Cerebellar cortex (tissue), 1 donor: ENCODE measurements at regions not wholly inside any gene's neighbourhood (a gene's known extent, or its start where the extent isn't known, plus 50 kb on each side); places are given as distances from the start of the nearest gene placed in this dataset.
A peak's percentile ranks its signal among the peaks of the same experiment; 100 is the strongest.
"Not testable (repeated sequence)": the region's sequence is repeated elsewhere in the genome, so short reads cannot be mapped to it uniquely, and the experiment has no call there.

Source experiments
- DNase-seq: peaks from one replicate; pipeline ENCODE4 v3.0.0-alpha.2; 2015; ENCODE audit warnings: low spot score

DNA sequence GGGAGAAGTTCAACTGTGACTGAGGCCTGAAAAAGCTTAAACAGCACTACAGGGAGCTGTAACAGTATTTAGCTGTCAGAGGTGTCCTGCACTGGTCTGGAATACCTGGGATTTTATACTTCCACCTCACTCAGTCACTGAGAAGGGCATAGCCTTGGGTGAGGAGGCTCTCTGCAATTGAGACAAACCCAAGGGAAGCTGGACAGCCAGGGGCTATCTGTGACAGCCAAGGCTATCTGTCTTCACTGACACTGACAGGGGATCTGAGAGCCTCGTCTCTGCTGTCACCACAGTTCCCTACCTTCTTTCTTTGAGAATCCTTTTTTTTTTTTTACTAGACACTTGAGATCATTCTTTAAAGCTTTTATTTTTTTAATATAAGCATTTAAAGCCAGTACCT, 356.2 kb upstream of the CD180 start:
- no peak for DNase-seq

DNA sequence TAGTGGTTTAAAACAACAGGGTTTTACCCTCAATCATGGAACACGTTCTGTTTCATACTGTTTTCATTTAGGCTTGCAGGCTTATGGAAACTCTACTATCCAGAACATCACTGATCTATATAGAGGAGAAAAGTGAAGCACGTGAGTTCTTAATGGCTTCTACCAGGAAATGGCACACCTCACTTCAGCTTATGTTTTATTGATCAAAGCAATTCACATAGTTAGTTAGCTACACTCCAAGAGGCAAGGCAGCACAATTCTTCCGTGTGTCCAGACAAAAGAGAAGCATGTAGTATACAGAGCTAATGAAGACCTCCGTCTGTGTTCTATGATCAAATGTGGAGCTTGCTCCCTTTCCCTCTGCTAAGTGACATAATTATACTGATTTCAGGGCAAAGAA, 353.3 kb upstream of the CD180 start:
- no peak for DNase-seq

DNA sequence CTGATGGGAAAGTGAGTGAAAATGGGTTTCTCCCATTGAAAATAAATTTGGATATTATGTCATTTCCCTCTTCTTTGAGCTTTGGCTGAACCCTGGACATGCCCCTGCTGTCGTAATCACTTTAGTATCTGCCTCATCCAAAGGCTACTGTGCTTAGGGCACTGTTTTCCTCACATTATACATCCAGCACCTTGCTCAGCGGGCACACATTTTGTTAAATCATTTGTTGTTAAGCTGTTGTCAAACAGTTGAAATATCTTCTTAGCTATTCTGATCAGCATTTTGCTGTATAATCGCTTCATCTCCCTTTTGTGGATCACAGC, 352.7 kb upstream of the CD180 start:
- no peak for DNase-seq

DNA sequence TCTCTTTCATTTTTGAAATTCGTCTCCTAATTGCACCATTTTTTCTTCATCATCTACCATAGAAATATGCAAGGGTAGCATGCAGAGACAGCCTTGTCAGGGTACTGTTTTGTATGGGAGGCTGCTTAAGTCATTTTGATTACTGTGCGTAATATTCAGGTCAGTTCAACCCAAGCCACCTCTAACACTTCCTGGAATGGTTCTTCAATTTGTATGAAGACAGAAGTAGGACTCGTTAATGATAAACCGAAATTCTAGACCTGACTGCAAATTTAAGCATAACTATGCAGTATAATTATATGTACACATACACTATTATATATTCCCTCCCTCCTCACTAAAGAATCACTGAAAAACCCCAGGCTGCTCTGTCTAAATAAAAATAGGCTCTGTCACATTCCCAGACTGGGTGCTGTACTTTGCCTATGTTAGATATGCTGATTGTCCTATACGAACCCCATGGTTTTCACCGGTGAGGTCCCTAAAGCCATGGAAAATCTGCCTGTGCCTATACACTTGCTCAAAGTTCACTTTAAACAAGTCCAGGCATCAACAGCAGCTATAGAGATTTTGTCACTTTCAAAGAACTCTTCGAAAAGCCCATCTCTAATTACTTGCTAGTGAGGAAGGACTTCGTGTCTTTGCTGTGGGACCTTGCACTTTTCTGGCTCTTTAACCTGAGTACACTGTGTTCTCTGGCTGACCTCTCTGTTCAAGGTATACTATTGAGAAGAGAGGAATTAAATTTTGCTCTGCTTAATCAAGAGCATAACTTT, 352.1 kb upstream of the CD180 start:
- DNase-seq: no peak

DNA sequence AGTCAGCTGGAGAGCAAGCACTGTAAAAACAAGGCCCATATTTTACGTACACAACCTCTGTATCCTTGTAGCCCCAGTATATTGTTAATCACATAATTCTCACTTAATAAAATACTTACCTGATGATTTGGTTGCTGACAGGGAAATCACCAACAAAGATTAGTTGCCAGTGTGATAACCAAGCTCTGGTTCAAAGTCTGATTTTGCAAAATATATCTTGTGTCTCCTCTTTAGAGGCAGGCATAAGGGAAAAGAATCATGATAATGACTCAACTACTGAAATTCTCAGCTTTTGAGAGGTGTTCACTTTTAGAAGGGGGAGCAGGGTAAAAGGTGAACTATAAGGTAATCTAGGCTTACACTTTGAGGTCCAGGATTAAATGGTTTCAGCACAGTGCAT, 351.1 kb upstream of the CD180 start:
- no peak for DNase-seq

- not testable (repeated sequence) for DNase-seq
Observed at GRCh38 chr5:67544942-67545341, 348.3 kb upstream of the CD180 start.

- DNase-seq: no peak
Observed at GRCh38 chr5:67543720-67544270, 347.2 kb upstream of the CD180 start.

- no peak for DNase-seq
Observed at GRCh38 chr5:67542479-67542878, 345.9 kb upstream of the CD180 start.

GRCh38 chr5:67541875-67542274, 345.3 kb upstream of the CD180 start:
- no peak for DNase-seq

DNA sequence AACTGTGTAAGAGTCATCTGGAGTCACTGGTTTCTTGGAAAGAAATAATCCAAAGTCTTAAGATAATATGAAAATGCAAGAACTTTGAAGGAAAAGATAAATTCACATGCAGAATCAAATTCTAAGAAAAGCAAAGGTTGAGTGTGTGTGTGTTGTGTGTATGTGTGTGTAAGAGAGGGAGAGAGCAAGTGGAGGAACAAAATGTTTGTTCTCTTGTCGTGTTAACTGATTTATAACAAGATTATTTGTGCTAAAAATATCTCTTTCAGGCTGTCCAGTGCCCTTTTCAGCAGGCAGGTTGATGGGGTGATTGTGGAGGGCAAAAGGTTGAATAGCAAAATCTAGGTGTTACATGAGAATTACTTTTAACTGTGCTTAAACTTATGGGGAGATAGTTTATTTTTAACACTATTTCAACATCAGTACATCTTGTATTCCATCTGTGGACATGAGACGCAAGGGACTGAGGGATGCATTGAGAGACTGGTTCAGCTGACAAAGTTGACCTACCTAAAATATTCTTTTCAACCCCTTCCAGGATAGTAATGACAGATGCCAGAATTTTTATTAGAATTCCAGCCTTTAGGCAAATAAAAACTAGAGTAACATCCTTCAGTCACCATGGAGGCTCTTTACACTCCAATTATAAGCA, 342.4 kb upstream of the CD180 start:
- DNase-seq: no peak

DNA sequence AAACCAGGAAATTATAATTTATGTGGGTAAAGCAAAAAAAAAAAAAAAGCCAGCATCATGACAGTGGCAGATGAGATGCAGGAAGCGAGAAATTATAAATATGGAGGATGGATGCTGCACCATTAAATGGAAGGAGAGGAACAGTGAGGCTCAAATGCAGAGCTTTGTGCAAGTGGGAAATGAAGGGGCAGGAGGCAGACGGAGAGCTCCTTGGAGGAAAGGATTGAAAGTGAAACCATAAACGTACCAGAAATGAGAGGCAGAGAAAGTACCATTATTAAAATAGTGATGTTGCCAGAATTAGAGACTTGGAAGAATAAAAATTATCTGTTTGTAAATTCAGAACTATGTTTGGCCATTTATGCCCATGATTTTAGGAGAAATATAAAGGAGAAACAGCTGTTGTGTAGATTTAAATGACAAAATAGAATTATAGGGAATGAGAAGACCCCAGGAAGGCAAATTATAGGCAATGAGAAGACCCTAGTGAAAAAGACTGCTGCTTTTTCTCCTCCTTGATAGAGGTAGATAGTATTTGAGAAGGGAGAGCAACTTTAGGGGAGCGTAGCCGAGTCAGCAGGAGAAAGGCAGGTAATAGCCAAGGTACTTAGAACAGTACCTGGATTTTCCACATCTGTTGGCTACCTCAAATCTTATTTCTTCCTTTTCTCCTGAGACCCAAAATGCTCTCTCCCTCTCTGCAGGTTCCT, 341.0 kb upstream of the CD180 start:
- no peak for DNase-seq

- DNase-seq: no peak
Observed at GRCh38 chr5:67536866-67537265, 340.3 kb upstream of the CD180 start.

DNA sequence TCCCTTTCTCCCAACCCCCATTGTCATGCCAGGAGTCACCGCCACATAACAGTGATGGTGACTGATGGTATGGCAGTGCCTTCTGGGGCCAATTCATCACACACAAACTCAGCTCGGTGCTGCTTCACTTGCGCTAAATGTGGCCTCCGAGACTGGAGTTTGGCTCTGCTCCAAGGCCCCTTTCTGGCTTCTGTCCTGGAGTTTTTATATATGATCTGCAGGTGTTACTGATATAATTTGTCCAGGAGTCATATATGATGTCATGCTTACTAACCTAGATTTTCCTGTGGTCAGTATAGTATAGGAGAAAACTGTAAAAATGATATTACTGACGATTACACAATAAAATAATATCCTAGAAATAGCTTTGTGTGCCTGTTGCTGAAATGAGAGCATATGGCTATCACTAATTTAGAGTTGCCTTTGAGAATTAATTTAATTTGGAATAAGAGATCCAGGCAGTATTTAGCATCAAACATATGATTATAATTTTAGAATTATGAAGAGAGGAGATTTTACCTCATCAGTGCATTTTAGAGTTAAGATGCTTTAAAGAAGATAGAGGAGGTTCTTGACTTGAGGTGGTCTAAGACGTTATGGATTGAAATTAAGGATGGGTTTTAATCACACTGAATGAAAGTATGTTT, 334.1 kb upstream of the CD180 start:
- DNase-seq: peak; percentile 67

GRCh38 chr5:67528953-67529352, 332.4 kb upstream of the CD180 start:
- DNase-seq: no peak

DNA sequence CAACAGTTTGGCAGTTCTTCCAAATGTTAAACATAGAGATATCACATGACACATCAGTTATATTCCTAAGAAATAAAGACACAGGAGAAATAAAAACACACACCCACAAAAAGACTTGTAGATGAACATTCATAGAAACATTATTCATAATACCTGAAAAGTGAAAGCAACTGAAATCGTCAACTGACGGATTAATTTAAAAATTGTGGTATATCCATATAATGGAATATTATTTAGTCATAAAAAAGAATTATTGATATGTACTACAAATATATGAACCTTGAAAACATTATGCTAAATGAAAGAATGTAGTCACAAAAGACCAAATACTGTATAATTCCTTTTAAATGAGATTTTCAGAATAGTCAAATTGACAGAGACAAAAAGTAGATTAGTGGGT, 330.2 kb upstream of the CD180 start:
- no peak for DNase-seq

GRCh38 chr5:67520161-67520908, 323.7 kb upstream of the CD180 start:
- peak; percentile 71 for DNase-seq

- DNase-seq: no peak
Observed at GRCh38 chr5:67518227-67518626, 321.6 kb upstream of the CD180 start.

GRCh38 chr5:67516948-67517565, 320.5 kb upstream of the CD180 start:
- DNase-seq: no peak

- no peak for DNase-seq
Observed at GRCh38 chr5:67515762-67516161, 319.2 kb upstream of the CD180 start.

- DNase-seq: no peak
Observed at GRCh38 chr5:67515020-67515689, 318.6 kb upstream of the CD180 start.

- no peak for DNase-seq
Observed at GRCh38 chr5:67512758-67513157, 316.2 kb upstream of the CD180 start.
